ENCODE measurements at regions not wholly inside any gene's neighbourhood (a gene's known extent, or its start where the extent isn't known, plus 50 kb on each side); places are given as distances from the start of the nearest gene placed in this dataset.

DNA sequence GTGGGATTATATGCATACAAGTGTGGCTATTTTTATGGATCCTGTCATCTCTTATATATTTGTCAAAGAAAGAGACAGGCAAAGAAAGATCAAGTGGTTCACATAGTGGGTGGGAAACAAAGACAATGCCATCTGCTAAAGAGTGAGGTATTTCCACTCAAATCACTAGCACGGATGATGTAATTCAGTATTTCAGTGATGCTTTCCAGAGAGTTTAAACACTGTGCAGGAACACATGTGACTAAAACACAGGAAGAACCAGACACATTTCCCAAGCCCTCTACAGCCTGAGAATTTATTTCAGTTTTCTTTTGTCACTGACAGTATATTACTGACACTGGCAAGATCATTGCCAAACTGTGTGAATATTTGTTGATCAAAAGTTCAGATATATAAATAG, 885.7 kb upstream of the CELF2 start:
- Mint-ChIP-seq H3K9me3 (no peaks in the 10 kb centered on the region), H3K4me1 (peaks cover 19% of the 10 kb centered on the region), H3K27ac (no peak overlapping the region), H3K27me3 (ENCODE audit: low read depth, poor library complexity) (no peaks in the 10 kb centered on the region), H3K4me3 (no peak overlapping the region), H3K36me3 (ENCODE audit: low read depth) (no peaks in the 10 kb centered on the region)
- no peak for DNase-seq
- TF ChIP-seq, protein P1, sequence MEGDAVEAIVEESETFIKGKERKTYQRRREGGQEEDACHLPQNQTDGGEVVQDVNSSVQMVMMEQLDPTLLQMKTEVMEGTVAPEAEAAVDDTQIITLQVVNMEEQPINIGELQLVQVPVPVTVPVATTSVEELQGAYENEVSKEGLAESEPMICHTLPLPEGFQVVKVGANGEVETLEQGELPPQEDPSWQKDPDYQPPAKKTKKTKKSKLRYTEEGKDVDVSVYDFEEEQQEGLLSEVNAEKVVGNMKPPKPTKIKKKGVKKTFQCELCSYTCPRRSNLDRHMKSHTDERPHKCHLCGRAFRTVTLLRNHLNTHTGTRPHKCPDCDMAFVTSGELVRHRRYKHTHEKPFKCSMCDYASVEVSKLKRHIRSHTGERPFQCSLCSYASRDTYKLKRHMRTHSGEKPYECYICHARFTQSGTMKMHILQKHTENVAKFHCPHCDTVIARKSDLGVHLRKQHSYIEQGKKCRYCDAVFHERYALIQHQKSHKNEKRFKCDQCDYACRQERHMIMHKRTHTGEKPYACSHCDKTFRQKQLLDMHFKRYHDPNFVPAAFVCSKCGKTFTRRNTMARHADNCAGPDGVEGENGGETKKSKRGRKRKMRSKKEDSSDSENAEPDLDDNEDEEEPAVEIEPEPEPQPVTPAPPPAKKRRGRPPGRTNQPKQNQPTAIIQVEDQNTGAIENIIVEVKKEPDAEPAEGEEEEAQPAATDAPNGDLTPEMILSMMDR (IDR thresholded peaks at IDR 0.05): no peak

DNA sequence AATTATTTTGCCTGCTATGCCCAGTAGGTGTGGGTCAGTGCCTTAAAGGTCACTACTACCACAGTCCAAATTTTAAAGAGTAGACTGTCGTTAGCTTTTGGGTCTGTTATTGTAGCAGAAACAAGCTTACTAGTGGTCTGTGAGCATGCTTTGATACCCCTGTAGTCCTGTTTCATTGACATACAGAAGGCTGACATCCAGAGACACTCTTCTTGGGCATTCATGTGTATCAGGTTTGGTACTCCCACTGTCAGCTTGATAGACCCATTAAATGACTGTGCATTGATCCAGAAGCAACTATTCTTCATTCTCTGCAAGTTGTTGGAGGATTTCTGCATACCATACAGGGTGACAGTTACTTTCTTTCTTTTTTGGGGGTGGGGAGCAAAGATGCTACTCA, 884.4 kb upstream of the CELF2 start:
- Mint-ChIP-seq H3K4me1 (peaks cover 19% of the 10 kb centered on the region), H3K27me3 (ENCODE audit: low read depth, poor library complexity) (no peaks in the 10 kb centered on the region), H3K36me3 (ENCODE audit: low read depth) (no peaks in the 10 kb centered on the region), H3K9me3 (no peaks in the 10 kb centered on the region), H3K27ac (no peak overlapping the region), H3K4me3 (no peak overlapping the region)
- TF ChIP-seq, protein P1 (IDR thresholded peaks at IDR 0.05): no peak
- no peak for DNase-seq

DNA sequence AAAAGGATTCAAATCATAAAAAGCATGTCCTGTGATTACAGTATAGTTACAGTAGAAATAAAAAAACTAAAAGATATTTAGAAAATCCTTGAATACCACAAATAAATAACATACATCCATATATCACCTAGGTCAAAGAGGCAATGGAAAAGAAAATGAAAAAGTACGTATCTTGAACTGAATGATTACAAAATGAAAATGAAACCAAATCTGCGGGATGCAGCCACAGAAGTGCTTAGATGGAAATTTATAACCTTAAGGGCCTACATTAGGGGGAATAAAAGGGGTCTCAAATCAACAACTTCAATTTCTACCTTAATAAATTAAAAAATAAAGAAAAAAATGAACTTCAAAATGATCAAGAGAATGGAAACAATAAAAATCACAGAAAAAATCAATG, 879.0 kb upstream of the CELF2 start:
- TF ChIP-seq, protein P1 (IDR thresholded peaks at IDR 0.05): no peak
- peaks cover 6% of the 10 kb centered on the region for H3K4me1 Mint-ChIP-seq
- no peak for DNase-seq
- H3K4me3 Mint-ChIP-seq: no peak overlapping the region
- no peaks in the 10 kb centered on the region for H3K9me3 Mint-ChIP-seq
- no peaks in the 10 kb centered on the region for H3K36me3 Mint-ChIP-seq (ENCODE audit: low read depth)
- H3K27me3 Mint-ChIP-seq (ENCODE audit: low read depth, poor library complexity): peaks cover 5% of the 10 kb centered on the region
- H3K27ac Mint-ChIP-seq: no peak overlapping the region

DNA sequence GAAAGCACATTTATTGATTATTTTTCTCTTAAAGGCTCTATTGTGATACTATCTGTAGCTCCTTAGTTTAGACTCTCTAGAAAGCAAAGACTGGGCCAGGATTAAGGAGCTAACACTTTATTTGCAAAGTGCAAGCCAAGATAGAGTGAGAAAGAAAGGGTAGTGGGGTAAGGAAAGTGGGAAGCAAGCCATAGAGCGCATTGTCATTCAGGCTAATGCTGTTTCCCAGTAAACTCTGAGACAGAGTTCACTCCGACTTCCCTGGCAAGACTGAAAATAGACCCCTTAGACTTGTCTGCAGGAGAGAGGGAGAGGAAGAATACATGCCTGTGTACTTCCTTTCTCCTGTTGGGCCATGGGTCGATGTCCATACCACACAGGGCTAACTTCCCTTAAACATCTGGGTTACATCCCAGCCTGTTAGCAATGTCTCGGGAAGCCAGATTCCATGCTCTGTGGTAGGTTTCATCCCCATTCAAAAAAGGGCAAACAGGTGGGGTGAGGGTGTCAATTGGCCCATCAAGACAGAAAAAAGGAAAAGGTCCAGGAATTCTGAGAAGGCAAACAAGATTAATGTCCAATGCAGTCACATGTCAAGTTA, 875.8 kb upstream of the CELF2 start:
- H3K4me3 Mint-ChIP-seq: no peak overlapping the region
- no peak overlapping the region for H3K27ac Mint-ChIP-seq
- TF ChIP-seq, protein P1 (IDR thresholded peaks at IDR 0.05): no peak
- H3K4me1 Mint-ChIP-seq: no peaks in the 10 kb centered on the region
- H3K27me3 Mint-ChIP-seq (ENCODE audit: low read depth, poor library complexity): peaks cover 5% of the 10 kb centered on the region
- H3K36me3 Mint-ChIP-seq (ENCODE audit: low read depth): no peaks in the 10 kb centered on the region
- no peaks in the 10 kb centered on the region for H3K9me3 Mint-ChIP-seq
- DNase-seq: no peak

DNA sequence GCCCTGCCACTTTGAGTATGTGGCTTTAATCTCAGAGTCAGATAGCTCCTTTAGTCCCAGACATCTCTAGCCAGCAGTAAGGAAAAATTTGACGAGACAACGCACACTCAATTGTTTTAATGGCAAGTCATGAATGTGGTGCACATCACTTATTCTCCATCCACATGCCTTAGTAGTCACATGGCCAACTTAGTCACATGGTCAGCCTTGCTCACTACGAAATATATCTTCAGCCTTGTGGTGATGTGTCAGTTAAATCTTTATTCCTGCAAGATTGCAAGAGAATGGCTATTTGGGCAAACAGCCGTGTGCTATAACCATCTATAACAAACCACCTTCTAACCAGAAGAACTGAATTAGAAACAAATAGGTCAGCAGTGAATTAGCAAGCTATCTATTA, 871.1 kb upstream of the CELF2 start:
- Mint-ChIP-seq H3K27me3 (ENCODE audit: low read depth, poor library complexity) (peaks cover 5% of the 10 kb centered on the region), H3K4me3 (no peak overlapping the region), H3K4me1 (no peaks in the 10 kb centered on the region), H3K27ac (no peak overlapping the region), H3K36me3 (ENCODE audit: low read depth) (no peaks in the 10 kb centered on the region), H3K9me3 (no peaks in the 10 kb centered on the region)
- no peak for DNase-seq
- TF ChIP-seq, protein P1 (IDR thresholded peaks at IDR 0.05): no peak

DNA sequence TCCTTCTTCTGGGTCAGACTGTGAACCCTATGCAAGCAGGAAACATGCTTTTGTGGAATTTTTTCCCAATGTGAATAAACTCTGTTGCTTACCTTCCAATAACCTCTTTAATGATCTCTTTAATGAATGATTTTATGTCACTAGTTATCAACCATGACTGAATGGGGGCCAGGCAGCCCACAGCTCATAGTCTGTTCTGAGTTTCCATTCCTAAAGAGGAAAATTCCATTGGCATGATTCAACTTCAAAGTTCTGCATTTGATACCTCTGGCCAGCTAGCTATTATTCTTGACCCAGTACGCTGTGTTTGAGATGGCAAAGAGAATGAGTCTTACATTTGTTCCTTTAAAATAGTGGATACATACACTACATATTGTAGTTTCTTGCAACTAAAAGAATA, 867.8 kb upstream of the CELF2 start:
- H3K27ac Mint-ChIP-seq: no peak overlapping the region
- no peak for DNase-seq
- no peaks in the 10 kb centered on the region for H3K9me3 Mint-ChIP-seq
- H3K27me3 Mint-ChIP-seq (ENCODE audit: low read depth, poor library complexity): no peaks in the 10 kb centered on the region
- H3K36me3 Mint-ChIP-seq (ENCODE audit: low read depth): no peaks in the 10 kb centered on the region
- TF ChIP-seq, protein P1 (IDR thresholded peaks at IDR 0.05): no peak
- no peak overlapping the region for H3K4me3 Mint-ChIP-seq
- H3K4me1 Mint-ChIP-seq: no peaks in the 10 kb centered on the region

Data from nephron progenitor cell (in vitro differentiated cells).